Cardiac fibroblast (primary cell): ENCODE measurements at regions not wholly inside any gene's neighbourhood (a gene's known extent, or its start where the extent isn't known, plus 50 kb on each side); places are given as distances from the start of the nearest gene placed in this dataset.

Experiments
- DNase-seq, 2 donors: peaks; one replicate each; pipeline versions ENCODE4 v3.0.0 to v3.0.0-alpha.2; 2010; ENCODE audit warnings: low read depth in 2 of 2
- H3K4me3 ChIP-seq, 2 donors: replicated peaks in 1 of 2; 1 replicate in 1 of 2; 2 replicates in 1 of 2; pipeline ENCODE4 v1.5.1; 2011; ENCODE audit warnings: low read depth in 2 of 2, low read length in 2 of 2, mild to moderate bottlenecking in 2 of 2, moderate library complexity in 1 of 2
- CTCF ChIP-seq: IDR thresholded peaks from one replicate; pipeline ENCODE4 v1.5.1; 2011; ENCODE audit warnings: low read depth, mild to moderate bottlenecking, low read length, inconsistent platforms

GRCh38 chr3:17955411-17955810 lies 213.0 kb upstream of the TBC1D5 start:
- no peak overlapping the region for H3K4me3 ChIP-seq
- no peak for TF ChIP-seq CTCF
- no peak for DNase-seq

- no peak for DNase-seq
- no peak for TF ChIP-seq CTCF
Measured at GRCh38 chr3:17954801-17955200, 212.4 kb upstream of the TBC1D5 start.

GRCh38 chr3:17951241-17951640 lies 208.8 kb upstream of the TBC1D5 start:
- DNase-seq = no peak

More at GRCh38 chr3:17954801-17955200, 212.4 kb upstream of the TBC1D5 start:
- no peak overlapping the region for H3K4me3 ChIP-seq

GRCh38 chr3:17949101-17949500 lies 206.7 kb upstream of the TBC1D5 start:
- no peak for TF ChIP-seq CTCF
- DNase-seq = no peak
- no peak overlapping the region for H3K4me3 ChIP-seq

More at GRCh38 chr3:17951241-17951640, 208.8 kb upstream of the TBC1D5 start:
- no peak overlapping the region for H3K4me3 ChIP-seq
- TF ChIP-seq CTCF = no peak

GRCh38 chr3:17947833-17948232 lies 205.4 kb upstream of the TBC1D5 start:
- TF ChIP-seq CTCF = no peak
- H3K4me3 ChIP-seq = no peak overlapping the region
- DNase-seq = no peak

GRCh38 chr3:17946619-17947018 lies 204.2 kb upstream of the TBC1D5 start:
- no peak overlapping the region for H3K4me3 ChIP-seq
- no peak for TF ChIP-seq CTCF
- DNase-seq = no peak

- no peak for DNase-seq
- no peak for TF ChIP-seq CTCF
- no peak overlapping the region for H3K4me3 ChIP-seq
Measured at GRCh38 chr3:17945799-17946399, 203.5 kb upstream of the TBC1D5 start.
